HT-29 (cell line): ENCODE measurements at regions not wholly inside any gene's neighbourhood (a gene's known extent, or its start where the extent isn't known, plus 50 kb on each side); places are given as distances from the start of the nearest gene placed in this dataset.
"Not testable (repeated sequence)": the region's sequence is repeated elsewhere in the genome, so short reads cannot be mapped to it uniquely, and the experiment has no call there.

Experiments
- DNase-seq: peaks from one replicate; pipeline ENCODE4 v3.0.0-alpha.2; 2015; ENCODE audit warnings: low spot score

DNA sequence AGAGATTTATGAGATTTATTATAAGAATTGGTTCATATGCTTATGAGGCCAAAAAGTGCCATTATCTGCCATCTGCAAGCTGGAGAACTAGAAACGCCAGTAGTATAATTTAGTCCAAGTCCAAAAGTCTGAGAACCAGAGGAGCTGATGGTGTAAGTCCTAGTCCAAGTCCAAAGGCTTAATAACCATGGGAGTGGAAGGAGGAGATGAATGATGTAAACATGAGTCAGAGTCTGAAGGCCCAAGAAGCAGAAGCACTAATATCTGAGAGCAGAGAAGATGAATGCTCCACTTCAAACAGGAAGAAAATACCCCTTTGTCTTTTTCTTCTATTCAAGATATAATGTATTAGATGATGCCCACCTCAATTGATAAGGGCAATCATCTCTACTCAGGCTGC is 185.7 kb downstream of the CGGBP1 start:
- no peak for DNase-seq

DNA sequence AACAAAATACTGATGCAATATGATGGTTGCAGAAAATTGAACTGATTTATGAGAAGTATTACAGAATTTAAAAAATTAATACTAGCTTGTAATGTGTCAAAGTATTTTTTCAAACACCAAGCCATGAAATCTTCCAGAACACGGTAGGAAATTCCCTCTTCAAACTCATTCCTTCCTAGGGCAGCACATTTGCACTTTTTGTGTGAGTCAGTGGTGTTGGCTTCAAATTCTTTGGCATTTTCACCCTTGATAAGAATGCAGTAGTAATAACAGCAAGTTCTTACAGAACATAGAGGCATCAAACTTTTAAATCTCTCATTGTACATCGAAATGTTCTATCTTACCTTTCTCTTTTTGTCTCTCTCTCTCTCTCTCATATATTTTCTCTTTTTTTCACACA is 191.8 kb downstream of the CGGBP1 start:
- DNase-seq: no peak

DNA sequence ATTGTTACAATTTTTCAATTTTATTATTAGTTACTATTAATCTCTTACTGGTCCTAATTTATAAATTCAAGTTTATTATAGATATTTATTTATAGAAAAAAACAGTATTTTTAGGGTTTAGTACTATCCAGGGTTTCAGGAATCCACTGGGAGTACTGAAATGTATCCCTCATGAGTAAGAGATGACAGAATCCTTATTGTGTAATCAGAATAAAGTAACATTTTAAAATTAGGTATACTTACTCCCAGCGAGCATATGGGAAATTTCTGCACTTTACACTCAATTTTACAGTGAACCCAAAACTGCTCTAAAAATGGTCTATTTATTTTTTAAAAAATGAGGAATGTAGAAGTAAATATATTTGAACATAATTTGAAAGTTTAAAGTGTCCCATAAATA is 202.7 kb downstream of the CGGBP1 start:
- DNase-seq: no peak

DNA sequence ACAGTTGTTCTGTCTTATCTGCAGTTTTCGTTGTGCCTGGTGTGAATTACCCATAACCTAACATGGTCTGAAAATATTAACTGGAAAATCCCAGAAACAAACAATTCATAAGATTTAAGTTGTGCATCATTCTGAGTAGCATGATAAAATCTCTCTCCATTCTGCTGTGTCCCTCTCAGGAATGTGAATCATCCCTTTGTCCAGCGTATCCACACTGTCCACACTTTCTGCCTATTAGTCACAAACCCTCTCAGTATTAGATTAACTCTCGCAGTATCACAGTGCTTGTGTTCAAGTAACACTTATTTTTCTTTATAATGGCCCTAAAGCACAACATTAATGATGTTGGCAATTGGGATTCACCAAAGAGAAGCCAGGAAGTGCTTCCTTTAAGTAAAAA is 203.2 kb downstream of the CGGBP1 start:
- DNase-seq: no peak

DNA sequence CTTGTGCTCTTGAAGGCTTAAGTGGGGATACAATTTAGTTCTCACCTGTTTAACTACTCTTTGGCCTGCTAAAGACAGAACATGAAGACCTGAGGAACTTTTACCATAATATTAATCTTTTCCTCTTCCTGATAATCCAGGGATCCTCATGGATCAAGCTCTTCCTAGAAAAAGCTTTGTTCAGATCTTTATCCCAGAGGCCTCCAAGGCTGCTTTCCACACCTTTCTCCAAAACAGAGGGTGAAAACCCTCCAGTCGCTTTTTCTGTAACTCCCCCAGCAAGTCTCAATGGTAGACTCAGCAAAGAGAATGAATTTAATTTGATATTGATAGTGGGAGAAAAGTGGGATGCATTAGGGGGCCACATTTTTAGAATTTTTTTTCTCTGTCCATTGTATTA is 203.6 kb downstream of the CGGBP1 start:
- DNase-seq: no peak

DNA sequence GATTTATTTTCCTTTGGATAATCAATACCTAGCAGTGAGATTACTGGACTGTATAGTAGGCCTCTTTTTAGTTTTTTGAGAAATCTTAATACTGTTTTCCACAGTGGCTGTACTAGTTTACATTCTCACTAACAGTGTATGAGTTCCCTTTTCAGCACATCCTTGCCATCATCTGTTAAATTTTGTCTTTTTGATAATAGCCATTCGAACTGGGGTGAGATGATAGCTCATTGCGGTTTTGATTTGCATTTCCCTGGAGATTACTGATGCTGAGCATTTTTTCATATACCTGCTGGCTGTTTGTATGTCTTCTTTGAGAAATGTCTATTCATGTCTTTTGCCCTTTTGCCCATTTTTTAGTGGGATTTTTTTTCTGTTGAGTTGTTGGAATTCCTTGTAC is 210.8 kb downstream of the CGGBP1 start:
- no peak for DNase-seq

DNA sequence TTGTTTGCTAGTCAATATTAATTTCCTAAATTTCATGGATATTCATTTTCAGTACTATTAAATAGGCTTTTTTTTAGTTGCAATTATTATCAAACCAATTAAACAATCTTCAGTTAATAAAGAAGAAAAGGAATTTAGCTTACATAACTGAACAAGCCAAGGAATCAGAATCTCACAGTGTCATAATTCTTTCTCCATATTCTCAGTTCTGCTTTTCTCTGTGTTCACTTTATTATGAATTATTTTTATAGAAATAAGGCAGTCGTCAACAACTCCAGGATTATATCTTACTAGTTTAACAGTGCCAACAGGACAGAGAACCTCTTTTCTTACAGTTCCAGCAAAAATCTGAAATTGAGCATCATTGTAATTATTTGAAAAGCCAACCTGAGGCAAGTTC is 221.7 kb downstream of the CGGBP1 start:
- DNase-seq: no peak

DNA sequence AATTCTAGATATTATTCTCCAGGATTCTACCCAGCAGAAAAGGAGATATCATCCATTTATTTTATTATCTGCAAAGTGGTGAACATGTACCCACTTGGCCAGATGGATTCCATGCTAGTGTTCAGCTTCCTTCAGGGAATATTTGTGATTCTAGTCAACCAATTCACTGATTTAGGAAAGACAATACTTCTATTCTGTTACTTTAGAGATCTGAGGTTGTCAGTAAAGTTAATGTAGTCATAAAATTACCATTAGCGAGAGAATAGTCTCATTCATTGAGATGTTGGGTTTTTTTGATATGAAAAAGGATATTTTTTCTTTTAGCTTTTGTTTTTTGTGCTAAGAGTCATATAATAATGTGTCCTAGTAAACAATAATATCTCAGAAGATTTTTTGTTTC is 222.8 kb downstream of the CGGBP1 start:
- DNase-seq: no peak

DNA sequence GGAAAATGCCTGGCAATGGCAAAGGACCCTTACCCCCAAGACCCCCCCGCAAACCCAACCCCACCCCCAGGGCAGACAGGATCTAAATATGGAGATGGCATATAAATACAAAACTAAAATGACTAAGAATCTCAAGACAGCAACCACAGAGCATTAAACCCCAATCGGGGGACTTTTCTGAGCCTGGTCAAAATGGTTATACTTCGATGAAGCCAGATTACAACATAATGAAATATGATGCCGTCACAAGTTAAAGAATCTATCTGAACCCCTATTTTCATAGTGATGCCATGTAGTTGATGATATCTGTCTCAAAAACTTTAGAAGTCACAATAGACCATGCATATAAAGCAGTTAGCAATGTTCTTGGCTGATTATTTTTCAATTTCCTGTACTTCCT is 223.6 kb downstream of the CGGBP1 start:
- DNase-seq: no peak

DNA sequence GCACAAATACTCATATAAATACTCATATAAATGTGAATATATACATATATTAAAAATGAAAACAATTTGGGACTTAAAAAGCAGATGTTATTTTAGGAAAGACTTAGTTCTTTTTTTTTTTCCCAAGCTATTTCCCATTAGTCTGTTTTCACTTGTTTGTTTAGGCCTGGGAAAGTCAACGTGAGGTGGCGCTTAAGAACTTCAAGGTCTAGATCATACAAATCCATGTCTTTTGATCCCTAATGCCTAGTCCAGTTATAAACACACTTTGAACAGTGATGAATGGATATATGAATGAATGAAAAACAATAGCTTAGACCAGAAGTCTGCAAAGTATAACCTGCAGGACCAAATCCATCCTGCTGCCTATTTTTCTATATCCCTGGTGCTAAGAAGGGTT is 224.5 kb downstream of the CGGBP1 start:
- no peak for DNase-seq

DNA sequence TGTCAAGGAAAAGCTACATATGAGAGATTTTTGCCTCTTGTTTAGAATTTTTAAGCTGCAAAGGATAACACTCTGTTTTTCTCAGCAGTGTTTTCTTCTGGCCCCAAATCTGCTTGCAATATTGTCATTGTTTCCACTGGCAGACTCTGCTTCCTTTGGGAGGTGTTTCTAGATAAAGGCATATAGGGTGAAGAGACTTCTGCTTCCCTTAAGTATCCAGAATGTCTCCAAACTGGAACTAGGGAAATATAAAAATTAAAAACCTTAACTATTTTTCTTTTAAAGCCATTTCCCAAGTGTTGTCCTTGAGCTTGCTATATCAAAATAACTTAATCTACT is 225.8 kb downstream of the CGGBP1 start:
- no peak for DNase-seq

DNA sequence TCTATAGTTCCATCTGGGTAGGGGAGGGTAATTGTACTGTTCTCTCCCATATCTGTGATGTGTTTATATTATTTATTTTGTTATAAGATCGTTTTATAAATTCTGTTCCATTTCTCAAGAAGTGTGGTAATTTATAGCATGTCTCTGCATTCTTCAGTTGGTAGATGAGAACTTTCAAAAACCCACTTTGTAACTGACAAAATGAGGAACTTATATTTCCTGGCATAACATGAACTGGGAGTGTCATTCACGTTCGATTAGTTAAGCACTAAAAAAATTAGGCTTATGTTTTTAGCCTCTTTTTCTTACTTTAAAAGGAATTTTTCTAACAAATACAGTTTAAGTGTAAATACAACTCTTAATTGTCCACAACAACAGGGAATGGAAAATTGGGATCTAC is 230.8 kb downstream of the CGGBP1 start:
- no peak for DNase-seq

DNA sequence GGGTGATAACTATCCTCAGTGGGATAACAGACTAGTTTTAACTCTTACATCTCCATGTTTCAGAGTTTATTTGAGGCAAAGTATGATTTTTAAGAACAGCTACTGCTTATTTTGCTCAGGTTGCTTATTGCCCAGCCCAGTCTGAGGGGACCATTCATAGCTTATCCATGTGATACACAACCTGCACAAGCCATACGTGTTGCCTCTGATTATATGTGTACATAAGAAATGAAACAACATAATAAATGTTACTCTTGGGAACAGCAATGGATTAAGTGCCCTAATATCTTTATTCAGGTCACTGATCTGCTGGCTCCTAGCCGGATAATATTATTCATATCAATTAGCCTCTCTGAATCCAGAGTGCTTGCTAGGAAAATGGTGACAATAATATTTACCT is 236.2 kb downstream of the CGGBP1 start:
- no peak for DNase-seq

DNA sequence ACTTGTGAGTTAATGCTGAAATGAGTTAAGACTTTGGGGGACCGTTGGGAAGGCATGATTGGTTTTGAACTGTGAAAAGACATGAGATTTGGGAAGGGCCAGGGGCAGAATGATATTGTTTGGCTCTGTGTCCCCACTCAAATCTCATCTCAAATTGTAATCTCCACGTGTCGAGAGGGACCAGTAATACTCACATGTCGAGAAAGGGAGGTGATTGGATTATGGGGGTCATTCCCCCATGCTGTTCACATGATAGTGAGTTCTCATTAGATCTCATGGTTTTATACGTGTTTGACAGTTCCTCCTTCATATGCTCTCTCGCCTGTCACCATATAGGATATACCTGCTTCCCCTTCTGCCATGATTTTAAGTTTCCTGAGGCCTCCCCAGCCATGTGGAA is 245.3 kb downstream of the CGGBP1 start:
- DNase-seq: not testable (repeated sequence)

DNA sequence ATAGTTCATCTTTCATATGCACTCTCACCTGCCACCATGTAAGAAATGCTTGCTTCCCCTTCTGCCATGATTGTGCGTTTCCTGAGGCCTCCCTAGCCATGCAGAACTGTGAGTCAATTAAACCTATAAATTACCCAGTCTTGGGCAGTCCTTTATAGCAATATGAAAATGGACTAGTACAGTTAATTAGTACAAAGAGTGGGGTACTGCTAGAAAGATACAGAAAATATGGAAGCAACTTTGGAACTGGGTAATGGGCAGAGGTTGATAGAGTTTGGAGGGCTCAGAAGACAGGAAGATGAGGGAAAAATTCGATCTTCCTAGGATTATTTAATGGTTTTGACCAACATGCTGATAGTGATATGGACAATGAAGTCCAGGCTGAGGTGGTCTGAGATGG is 246.9 kb downstream of the CGGBP1 start:
- DNase-seq: no peak

DNA sequence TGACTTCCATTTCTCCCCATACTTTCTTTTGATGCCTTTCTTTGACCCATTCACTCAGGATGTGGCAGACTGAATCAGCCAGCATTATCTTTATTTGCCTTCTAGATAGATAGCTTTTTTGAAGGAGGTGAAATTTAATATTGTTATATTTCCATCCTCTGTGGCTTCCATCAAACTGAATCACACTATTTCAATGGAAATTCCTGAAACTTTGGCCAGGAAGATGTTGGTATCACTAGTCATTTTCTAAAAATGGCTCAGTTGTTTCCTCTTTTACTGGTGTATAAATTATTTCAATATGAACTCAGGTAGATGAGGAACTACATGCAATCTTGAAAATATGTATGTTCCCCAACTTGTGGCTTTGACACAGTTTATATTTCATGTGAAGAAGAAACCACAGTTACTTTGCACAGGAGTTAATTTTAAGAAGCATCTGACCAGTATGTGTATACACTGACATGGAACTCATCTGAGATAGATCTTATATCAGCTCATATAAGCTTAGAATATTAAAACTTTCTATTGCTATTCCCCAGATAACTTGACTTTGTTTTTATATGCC is 248.3 kb downstream of the CGGBP1 start:
- no peak for DNase-seq

DNA sequence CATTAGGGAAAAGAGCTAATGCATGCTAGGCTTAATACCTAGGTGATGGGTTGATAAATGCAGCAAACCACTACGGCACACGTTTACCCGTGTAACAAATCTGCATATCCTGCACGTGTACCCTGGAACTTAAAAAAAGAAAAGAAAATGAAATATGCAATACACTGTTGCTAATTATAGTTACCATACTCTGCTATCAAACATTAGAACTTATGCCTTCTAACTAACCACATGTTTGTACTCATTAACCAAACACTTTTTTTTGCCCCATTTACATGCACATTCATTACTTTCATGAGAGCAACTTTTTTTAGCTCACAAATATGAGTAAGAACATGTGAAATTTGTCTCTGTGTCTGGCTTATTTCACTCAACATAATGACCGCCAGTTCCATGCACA is 253.1 kb downstream of the CGGBP1 start:
- no peak for DNase-seq

DNA sequence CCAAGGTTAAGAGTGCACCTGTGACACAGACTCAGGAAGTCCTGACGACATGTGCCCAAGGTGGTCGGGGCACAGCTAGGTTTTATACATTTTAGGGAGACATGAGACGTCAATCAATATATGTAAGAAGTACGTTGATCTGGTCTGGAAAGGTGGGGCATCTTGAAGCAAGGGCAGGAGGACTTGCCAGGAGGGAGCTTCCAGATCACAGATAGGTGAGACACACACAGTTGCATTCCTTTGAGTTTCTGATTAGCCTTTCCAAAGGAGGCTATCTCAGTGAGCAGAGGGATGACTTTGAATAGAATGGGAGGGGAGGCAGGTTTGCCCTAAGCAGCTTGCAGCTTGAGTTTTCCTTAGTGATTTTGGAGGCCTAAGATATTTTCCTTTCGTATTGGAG is 257.4 kb downstream of the CGGBP1 start:
- DNase-seq: no peak

DNA sequence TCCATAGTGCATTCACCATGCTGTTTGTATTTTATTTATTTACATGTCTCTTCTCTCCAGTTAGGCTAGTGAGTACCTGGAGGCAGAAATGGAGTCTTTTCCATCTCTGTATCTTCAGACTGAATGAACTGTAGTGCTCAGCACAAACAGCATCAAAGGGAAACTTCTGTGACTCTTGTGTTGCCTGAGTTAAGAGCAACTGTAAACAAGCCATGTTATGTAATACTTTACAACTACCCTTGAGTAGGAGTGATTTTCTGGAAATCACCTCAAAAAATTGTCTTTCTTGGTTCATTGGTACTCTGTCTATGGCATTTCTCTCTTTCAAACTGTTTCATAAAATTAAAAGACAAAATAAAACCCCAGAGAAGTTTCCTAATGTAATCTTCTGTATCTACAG is 258.3 kb downstream of the CGGBP1 start:
- no peak for DNase-seq

DNA sequence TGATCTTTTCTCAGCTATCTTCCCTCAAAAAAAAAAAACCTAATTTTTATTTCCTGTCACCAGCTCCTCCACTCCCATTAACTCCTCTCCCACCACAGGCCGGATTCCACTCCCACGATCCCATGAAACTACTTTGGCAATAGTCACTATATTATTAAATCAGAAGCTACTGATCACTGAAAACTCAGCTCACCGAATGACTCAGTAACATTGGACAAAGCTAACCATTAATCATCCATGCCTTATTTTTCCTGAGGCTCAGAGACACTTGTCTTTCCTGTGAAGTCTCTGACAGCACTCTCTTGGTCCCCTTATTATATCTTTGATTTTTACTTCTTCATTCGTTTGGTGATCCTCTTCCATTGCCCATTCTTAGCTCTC is 260.2 kb downstream of the CGGBP1 start:
- DNase-seq: no peak

DNA sequence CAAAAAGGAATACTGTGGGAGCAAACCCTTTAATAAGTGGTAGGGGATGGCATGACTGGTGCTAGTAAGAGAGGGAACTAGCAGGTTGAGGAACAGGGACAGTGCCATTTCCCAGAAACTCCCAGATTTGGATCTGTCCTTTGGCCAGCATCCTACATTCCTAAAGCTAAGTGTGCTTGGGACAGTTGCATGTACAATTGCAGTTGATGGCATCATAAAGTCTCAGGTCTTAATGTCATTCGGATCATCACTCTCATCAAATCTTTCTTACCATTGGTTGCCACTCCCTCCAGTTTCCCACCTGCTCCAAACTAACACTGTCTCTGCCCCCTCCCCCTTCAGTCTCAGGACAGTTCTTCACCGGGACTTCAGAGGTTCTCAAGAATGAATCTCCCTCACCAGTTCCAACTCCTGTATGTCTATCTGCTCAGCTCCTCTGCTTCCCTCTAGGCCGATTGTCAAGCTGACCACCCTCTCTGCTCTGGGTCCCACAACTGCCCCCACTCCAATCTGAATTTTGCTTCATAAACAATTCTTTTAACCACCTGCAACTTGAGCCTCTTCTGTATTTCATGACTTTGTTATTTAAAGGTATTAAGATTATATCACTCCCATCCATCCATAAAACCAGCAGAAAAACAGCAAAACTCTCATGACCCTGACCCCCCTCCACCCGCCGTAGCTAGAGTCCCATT is 260.8 kb downstream of the CGGBP1 start:
- no peak for DNase-seq

DNA sequence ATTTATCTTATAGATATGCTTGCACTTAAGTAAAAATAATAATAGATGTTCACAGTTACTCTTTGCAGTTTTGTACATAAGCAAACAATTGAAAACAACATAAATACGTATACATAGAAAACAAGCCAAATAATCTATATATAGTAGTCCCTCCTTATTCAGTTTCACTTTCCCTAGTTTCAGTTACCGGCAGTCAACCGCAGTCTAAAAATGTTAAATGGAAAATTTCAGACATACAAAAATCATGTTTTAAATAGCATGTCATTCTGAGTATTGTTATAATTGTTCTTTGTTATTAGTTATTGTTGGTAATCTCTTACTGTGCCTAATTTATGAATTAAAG is 262.0 kb downstream of the CGGBP1 start:
- no peak for DNase-seq

DNA sequence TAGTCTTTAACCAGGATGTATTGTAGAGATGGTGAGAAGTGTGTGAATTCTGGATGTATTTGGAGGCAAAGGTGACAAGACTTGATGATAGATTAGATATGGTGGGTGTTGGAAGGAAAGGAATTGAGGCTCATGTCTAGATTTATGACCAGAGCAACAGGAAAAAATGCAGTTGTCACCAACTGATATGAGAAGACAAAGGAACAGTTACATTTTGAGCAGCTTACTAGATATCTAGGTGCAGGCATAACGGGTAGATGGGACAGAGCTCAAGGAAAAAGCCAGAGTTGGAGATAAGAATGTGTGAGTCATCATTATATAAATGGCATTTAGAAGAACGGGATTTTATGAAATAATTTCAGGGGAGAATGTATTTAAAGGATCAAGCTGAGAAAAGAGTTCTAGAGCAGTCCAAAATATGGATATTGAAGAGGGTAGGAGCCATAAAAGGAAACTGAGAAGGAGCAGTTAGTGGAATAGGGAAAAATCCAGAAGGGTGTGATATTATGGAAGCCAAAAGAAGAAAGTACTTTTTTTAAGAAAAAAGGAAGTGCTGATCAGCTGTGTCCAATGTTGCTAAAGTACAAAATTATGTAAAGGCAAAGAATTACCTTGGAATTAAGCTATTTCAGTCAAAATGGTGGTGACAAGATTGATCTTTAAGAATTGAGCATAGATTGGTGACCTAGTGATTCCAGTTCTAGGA is 262.5 kb downstream of the CGGBP1 start:
- no peak for DNase-seq

DNA sequence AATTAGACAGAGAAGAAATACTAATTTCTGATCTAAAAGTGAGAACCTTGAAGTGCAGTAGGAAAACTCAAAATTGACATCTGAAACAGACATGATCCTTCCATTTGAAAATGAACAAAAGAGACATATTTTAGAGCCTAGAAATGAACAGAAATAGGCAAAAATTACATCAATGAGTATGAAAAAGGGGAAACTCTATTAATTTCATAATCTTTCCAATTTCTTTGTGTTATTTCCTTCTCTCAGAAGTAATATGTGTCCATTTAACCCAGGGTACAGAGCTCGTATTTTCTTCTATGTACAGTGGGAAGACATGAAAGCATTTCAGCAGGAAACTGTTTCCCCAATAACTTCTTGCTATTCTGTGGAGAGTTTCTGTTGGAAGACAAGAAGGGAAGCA is 263.1 kb downstream of the CGGBP1 start:
- no peak for DNase-seq
